Hippocampal formation (tissue), 2 donors: ENCODE measurements at regions not wholly inside any gene's neighbourhood (a gene's known extent, or its start where the extent isn't known, plus 50 kb on each side); places are given as distances from the start of the nearest gene placed in this dataset.

Source experiments
- DNase-seq, 2 donors: peaks; one replicate each; lab custom pipeline; 2025; lab: John Stamatoyannopoulos, UW

DNA sequence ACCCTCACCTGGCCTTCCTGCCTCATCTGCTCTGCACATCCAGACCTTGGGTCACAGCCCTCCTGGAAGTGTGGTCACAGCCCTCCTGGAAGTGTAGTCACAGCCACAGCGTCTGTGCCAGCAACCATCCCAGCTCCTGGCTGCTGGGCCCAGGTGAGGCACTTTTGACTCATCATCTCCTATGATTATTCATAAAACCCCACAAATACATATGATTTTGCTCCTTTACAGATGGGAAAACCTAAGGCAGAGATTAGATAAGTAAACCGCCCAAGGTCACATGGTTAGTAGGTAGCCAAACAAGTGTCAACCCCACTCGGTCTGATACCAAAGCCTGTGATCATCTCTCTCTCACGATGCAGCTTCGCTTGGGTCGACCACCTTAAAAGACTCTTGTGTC is 94.3 kb downstream of the PRLHR start:
- DNase-seq: no peak

GRCh38 chr10:118500477-118501104 is 94.9 kb downstream of the PRLHR start:
- no peak for DNase-seq

DNA sequence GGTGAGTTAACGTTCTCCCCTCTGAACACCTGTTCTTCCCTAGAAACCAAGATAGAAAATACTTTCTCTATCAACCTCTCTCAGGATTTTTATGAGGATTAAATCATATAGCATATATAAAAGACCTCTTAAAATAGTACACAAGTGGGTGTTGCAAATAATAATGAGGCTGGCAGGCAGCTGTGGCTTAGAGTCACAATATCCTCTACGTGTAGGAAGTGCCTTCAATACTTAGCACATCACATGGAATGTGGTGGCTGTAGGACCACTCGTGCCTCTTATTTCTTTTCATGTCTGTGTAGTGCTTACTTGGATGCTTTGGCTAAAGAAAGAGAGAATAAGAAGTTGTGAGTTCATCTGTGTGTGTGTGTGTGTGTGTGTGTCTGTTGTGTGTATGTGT is 96.3 kb downstream of the PRLHR start:
- DNase-seq: no peak

DNA sequence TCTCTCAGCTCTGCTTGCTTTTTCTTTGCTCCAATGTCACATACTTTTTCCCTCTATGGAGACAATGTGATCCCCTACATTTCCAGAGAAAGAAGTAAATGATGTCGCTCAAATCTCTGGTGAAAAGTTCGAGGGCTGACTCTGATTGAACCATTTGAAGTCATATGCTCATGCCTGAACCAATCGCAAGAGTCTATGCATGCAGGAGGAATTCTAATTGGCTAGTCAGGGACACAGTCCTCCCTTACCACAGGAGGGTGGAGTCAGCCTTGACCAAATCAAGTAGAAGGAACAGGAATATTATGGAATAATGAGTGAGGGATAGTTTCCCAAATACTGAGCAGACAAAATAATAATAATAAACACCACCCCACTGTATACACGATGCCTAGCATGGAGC is 96.8 kb downstream of the PRLHR start:
- no peak for DNase-seq

GRCh38 chr10:118497227-118497626 is 98.2 kb downstream of the PRLHR start:
- no peak for DNase-seq

DNA sequence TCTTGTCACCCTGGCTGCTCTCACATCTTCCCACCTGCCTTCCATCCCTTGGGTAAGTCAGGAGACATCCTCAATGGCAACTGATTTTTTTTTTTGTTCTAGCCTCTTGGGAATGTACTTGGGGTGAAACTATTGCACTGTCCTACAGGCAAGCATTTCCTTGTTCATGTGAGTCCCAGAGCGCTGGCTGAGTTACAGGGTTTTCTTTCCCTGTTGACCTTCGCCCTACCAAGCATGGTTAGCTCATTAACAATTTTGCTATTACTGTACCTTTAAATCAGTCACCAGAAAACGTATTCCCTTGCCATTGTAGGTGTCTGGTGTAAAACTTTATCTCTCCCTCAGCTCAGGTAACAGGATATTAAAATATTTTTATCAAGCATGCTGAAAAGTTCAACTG is 98.9 kb downstream of the PRLHR start:
- no peak for DNase-seq

DNA sequence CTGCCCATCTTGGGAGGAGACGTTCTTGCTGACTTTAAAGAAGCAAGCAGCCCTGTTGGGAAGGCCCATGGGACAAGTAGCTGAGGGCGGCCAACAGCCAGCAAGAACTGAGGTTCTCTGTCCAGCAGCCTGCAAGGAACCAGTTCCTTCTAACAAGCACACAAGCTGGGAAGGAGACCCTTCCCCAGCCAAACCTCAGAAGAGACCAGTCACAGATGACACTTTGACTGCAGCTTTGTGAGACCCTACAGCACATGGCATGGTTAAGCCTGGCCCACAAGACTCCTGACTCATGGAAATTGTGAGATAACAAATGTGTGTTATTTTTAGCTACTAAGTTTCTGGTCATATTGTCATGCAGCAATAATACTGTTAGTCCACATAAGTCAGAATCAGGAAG is 99.9 kb downstream of the PRLHR start:
- DNase-seq: no peak

DNA sequence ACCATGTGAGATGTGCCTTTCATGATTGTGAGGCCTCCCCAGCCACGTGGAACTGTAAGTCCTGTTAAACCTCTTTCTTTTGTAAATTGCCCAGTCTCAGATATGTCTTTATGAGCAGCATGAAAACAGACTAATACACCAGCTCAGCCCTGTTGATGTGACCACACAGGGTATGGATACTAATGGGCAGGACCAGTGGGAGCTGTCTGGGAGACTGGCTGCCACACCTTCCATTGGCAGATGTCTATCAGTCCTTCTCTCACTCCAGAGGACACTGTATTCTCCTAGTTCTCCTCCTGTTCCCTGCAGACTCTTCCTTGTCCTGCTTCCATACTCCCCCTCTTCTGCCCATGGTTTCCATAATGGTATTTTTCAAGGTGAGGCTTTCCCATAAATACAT is 104.4 kb downstream of the PRLHR start:
- no peak for DNase-seq

- no peak for DNase-seq
These were observed 106.5 kb downstream of the PRLHR start for GRCh38 chr10:118488710-118489497.

DNA sequence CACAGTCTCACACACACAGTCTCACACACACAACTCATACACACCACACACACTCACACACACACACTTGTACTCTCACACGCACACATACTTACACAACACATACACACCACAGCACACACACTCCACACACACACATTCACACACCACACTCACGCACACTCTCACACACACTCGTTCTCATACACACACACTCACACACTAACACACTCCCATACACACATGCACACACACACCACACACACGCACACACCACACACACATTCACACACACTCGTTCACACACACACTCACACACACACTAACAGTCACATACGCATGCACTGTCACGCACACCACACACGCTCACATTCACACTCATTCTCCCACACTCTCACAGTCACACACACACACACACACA is 109.8 kb downstream of the PRLHR start:
- no peak for DNase-seq

- no peak for DNase-seq
These were observed 111.1 kb downstream of the PRLHR start for GRCh38 chr10:118484152-118484871.

- DNase-seq: no peak
These were observed 112.0 kb downstream of the PRLHR start for GRCh38 chr10:118483496-118483895.

GRCh38 chr10:118482393-118483331 is 112.8 kb downstream of the PRLHR start:
- DNase-seq: no peak

GRCh38 chr10:118481871-118482270 is 113.6 kb downstream of the PRLHR start:
- no peak for DNase-seq

- DNase-seq: no peak
These were observed 120.2 kb downstream of the PRLHR start for GRCh38 chr10:118475214-118475613.

GRCh38 chr10:118474111-118474510 is 121.3 kb downstream of the PRLHR start:
- DNase-seq: no peak

DNA sequence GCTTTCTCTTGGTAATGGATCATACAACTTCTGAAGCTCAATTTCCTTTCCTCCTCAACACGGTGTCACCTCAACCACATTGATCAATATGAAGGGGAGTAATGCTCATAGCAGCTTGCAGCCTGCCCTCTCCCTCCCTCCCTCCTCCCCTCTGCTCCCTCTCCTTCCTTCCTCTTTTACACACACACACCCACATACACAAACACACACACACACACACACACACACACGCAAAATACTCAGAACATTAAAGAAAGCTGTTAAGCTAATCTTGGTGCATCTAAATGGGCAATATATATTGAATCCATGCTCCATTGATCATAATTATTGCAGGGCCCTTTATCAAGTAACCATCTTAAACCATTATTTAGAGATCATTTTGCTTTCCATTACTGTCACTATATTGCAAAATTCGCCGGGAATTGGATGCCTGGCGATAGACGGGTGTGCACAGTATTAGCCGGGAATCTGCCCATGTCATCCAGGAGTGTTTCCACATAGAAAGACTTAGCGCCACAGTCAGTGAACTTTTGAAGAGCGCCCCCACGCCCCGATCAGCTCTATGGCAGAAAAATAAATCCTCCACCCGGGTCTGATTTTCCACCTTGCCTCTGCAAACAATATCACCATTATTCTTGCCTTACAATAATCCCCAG is 122.0 kb downstream of the PRLHR start:
- no peak for DNase-seq

- no peak for DNase-seq
These were observed 122.8 kb downstream of the PRLHR start for GRCh38 chr10:118472415-118473304.

DNA sequence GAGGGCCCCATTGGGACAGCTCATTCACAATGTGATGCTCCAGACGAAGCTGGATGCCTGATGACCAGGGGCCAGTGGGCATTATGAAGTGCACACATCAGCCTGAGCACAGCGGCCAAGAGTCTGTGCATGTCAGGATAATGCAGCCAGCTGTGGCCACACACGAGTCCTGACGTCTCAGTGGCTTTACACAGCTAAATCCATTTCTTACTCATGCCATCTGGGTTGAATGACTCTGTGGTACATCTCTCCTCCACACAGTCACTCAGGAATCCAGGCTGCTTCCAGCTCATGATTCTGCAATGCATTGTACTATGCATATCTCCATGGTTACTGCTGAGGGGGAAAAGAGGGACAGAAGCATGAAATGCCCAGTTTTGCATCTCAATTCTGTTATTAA is 123.6 kb downstream of the PRLHR start:
- no peak for DNase-seq

- DNase-seq: no peak
These were observed 125.0 kb downstream of the PRLHR start for GRCh38 chr10:118470470-118470869.
